NCI-H1417 (cell line): ENCODE measurements at regions not wholly inside any gene's neighbourhood (a gene's known extent, or its start where the extent isn't known, plus 50 kb on each side); places are given as distances from the start of the nearest gene placed in this dataset.
"Not testable (repeated sequence)": the region's sequence is repeated elsewhere in the genome, so short reads cannot be mapped to it uniquely, and the experiment has no call there.

Experiments
- DNase-seq, 3 experiments: peaks; one replicate each; lab custom pipeline; 2025; lab: John Stamatoyannopoulos, UW

GRCh38 chr1:229859026-229859425 lies 208.0 kb upstream of the GALNT2 start:
- no peak for DNase-seq

DNA sequence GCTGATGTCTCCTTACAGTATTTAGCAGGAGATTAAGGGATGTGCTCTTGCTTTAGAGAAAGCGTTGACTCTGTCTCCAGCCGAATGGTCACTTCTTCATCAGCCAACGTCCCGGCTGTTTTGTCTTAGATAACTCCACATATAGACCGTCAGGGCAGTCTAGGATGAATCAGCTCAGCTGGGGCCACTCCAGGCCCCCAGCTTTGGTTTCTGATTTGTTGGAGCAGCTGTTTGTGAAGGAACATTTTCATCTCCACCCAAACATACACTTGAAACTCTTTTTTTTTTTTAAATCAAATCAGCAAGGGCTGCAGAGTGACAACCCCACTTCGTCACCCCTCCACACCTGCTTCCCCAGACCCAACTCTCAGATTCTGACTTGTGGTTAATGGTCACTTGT lies 206.1 kb upstream of the GALNT2 start:
- DNase-seq, result no peak

DNA sequence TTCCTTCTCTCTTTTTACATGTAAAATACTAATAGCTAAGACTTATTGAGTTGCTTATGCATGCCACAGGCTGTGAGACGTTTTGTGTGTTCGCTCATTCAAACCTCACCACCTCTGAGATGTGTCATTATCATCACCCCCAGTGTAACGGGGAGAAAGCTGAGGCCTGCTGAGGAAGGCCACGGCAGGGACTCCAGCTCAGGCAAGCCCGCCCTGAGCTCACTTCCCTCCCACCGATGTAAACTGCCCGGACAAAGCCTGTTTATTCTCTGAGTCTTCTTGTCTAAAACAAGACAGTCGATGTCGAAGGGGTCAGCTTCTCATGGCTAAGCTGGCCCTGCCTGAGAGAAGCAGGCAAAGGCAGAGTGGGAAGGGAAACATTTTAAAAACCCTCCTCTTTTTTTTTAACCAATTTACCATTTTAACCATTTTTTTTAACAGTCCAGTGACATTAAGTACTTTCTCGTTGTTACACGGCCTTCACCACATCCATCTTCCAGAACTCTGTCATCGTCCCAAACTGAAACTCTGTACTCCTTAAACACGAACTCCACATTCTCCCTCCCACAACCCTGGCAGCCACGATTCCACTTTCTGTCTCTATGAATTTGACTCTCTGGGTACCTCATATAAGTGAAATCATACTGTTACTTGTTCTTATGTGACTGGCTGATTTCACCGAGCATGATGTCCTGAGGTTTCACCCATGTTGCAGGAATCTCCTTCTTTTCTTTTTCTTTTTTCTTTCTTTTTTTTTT lies 204.8 kb upstream of the GALNT2 start:
- no peak for DNase-seq

GRCh38 chr1:229863651-229864545 lies 203.1 kb upstream of the GALNT2 start:
- DNase-seq, result no peak

- DNase-seq, result peak in 1 of 3 experiments; percentile 50
Observed at GRCh38 chr1:229864686-229865230, 202.3 kb upstream of the GALNT2 start.

DNA sequence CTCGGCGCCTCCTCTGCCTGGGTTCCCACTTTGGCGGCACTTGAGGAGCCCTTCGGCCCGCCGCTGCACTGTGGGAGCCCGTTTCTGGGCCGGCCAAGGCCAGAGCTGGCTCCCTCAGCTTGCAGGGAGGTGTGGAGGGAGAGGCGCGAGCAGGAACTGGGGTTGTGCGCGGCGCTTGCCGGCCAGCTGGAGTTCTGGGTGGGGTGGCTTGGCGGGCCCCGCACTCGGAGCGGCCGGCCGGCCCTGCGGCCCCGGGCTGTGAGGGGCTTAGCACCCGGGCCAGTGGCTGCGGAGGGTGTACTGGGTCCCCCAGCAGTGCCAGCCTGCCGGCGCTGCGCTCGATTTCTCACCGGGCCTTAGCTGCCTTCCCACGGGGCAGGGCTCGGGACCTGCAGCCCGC lies 201.7 kb upstream of the GALNT2 start:
- DNase-seq, result not testable (repeated sequence)

DNA sequence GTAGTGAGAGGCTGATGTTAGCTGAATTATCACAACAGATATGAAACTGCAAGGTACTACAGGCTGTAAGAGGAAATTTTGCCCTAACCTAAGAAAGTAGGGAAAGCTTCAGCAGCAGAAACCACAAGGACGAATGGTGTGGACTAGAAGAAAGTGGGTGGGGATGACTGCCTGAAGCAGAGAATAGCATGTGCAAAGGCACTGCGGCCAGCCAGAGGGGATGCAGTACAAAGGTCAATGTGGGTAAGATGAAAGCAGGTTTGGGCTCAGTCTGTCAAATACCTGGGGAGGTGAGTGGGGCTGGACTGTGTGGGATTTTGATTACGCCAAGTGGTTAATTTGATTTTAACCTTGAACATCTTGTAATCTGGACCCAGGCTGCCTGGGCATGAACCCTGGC lies 199.3 kb upstream of the GALNT2 start:
- no peak for DNase-seq

DNA sequence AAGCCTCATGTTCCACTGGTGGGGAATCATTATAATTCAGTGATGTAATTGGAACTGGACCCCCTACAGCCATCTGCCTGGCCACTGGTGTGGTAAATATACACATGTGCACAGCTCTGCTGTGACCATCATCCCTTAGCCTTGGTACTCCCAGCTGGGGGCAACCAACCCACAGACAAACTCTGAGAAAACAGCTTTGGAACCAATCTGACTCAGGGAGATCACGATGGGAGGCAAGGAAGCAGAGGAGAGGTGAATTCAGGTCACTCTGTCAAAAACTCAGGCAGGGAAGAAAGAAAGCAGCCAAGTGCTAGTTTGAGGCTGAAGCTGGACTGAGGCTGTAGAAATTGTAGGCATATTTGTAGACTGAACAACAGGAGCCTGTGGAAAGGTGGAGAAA lies 197.8 kb upstream of the GALNT2 start:
- DNase-seq, result peak in 1 of 3 experiments; percentile 15

GRCh38 chr1:229869687-229870086 lies 197.4 kb upstream of the GALNT2 start:
- DNase-seq, result peak in 2 of 3 experiments; percentile 3 to 15

DNA sequence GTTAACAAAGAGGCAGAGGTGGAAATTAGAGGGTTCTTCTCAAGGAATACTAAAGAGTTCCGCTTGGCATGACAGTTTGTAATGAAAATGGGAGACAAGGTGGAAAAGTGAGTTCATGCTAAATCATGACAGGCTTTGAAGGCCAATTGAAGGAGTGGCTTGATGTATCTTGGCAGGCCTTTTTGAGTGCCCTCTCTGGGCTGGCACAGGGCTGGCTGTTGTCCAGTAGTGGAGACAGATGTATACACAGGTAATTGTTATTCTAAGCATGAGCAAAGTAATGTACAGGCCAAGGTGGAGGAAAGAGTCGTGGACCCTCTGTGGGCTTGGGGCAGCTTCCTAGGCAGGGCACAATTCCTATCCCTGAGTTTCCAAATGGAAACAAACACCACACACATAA lies 196.7 kb upstream of the GALNT2 start:
- DNase-seq, result no peak

GRCh38 chr1:229871078-229871676 lies 195.9 kb upstream of the GALNT2 start:
- DNase-seq, result no peak

GRCh38 chr1:229874136-229874535 lies 192.9 kb upstream of the GALNT2 start:
- no peak for DNase-seq

- DNase-seq, result no peak
Observed at GRCh38 chr1:229874609-229875008, 192.4 kb upstream of the GALNT2 start.

DNA sequence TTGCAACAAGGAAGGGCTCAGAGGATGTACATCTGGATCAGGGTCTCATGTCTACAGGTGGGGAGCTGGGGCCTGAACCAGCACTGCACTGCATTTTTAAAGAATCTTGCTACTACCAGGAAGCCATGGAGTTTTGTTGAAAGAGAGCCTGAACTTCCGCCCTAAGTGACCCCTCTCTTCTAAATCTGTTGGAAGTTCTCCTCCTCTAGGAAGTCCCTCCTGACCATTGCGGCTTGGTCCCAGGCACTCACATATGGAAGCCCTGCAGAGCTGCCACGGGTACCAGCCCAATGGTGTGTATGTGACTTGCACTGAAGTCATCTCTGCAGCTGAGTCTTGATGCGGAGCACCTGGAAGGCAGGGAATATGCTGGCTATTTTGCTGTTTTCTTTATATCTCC lies 192.0 kb upstream of the GALNT2 start:
- no peak for DNase-seq

GRCh38 chr1:229879746-229880145 lies 187.3 kb upstream of the GALNT2 start:
- no peak for DNase-seq

GRCh38 chr1:229880271-229881170 lies 186.5 kb upstream of the GALNT2 start:
- DNase-seq, result no peak

GRCh38 chr1:229882621-229883020 lies 184.4 kb upstream of the GALNT2 start:
- no peak for DNase-seq

GRCh38 chr1:229883504-229884200 lies 183.4 kb upstream of the GALNT2 start:
- DNase-seq, result no peak

- peak in 1 of 3 experiments; percentile 11 for DNase-seq
Observed at GRCh38 chr1:229884765-229885164, 182.3 kb upstream of the GALNT2 start.

DNA sequence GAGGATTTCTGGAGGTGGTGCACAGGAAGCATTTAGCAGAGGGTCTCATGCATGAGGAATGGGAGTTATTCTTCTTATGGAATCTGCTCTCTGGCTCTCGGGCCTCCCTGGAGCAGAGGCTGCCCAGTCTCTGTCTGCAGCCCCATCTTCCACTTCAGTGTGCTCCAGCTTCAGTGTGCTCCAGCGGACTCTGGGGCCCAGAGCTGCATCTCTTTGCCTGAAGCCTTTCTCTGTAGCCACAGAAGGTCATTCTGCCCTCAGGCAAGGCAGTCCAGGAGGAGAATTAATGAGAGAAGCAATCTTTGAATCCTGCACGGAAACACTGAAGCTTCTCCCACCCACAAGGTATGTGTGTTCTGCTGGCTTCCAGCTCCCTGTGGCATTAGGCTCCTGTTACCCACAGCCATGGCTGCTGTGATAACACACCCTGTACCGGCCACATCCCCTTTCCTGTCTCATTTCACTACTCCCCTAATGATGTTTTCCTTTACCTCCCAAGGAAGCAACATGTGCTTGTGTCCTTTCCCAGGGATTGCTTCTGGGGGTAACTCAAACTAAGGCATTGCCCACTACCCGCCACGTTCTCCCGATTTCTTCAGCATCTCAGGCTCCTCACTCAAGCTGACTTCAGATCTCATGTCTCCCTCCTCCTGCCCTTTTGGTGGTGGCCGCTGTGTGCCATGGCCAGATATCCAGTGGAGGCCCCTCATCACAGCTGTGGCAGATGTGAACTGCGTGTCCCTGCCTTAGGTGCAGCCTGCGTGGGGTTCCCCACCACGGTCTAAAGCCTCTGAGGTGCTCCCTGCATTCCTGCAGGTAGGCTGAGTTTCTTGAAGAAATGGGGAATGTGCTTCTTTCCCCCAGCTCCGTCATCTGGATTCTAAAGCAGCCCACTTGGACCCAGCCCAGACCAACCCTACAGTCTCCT lies 181.2 kb upstream of the GALNT2 start:
- DNase-seq, result no peak
